HepG2 (cell line): ENCODE measurements at regions not wholly inside any gene's neighbourhood (a gene's known extent, or its start where the extent isn't known, plus 50 kb on each side); places are given as distances from the start of the nearest gene placed in this dataset.
"Not testable (repeated sequence)": the region's sequence is repeated elsewhere in the genome, so short reads cannot be mapped to it uniquely, and the experiment has no call there.

ENCODE experiments used
- ATAC-seq: fragments of 200-7000 bp; cut with Tn5 transposase; 3 replicates; pipeline ENCODE4 v1.9.1; 2020; ENCODE audit warnings: mild to moderate bottlenecking, moderate library complexity
- BruUV-seq: library from RNA; stranded (reverse); fragments of 400-500 nt; replicated peaks from 2 replicates; lab custom pipeline; 2021; lab: Mats Ljungman, UMichigan
- CTCF ChIA-PET: fragments of 300-600 bp; formaldehyde crosslinking; extraction: SDS; loops from one replicate; lab custom pipeline; 2021; ENCODE audit warnings: low total read pairs, inconsistent platforms, low intra/inter-chr PET ratio; lab: Yijun Ruan, JAX
- POLR2A ChIA-PET: fragments of 350-600 bp; sonication (Branson Sonifier 250); formaldehyde crosslinking; loops from one replicate; lab custom pipeline; 2020; ENCODE audit warnings: antibody characterized with exemption, inconsistent platforms; lab: Yijun Ruan, JAX
- DNase-seq: peaks from one replicate; pipeline ENCODE4 v3.0.0-alpha.2; 2015; ENCODE audit warnings: low spot score
- FAIRE-seq: peaks from 3 replicates; lab custom pipeline; 2011; peaks lifted over from hg19 to GRCh38; lab: Jason Lieb, UNC
- H2AFZ ChIP-seq: one replicate; pipeline ENCODE4 v1.6.1; 2011; ENCODE audit warnings: low read length, inconsistent platforms
- H3K27ac ChIP-seq: fragments of 300-600 bp; 3 replicates; pipeline ENCODE4 v1.8.0; 2011; ENCODE audit warnings: mixed run types, mild to moderate bottlenecking, mixed read lengths, low read length, inconsistent platforms; ENCODE audit not compliant: insufficient read depth; ENCODE audit errors: extremely low read length
- H3K27me3 ChIP-seq, 2 experiments: fragments of 200-600 bp in 1 of 2; 2 replicates in 1 of 2; 3 replicates in 1 of 2; pipeline versions ENCODE4 v1.6.0 to v1.8.0; 2011; ENCODE audit warnings: low read length in 2 of 2, mild to moderate bottlenecking in 2 of 2, moderate library complexity in 2 of 2, inconsistent platforms in 1 of 2; ENCODE audit not compliant: insufficient read depth in 2 of 2, control insufficient read depth in 1 of 2
- H3K36me3 ChIP-seq, 2 experiments: fragments of 200-600 bp in 1 of 2; replicated peaks in 1 of 2; 2 replicates in 1 of 2; 3 replicates in 1 of 2; pipeline versions ENCODE4 v1.5.1 to v1.8.0; 2011; ENCODE audit warnings: low read length in 2 of 2, inconsistent platforms in 1 of 2; ENCODE audit not compliant: insufficient read depth in 2 of 2, control insufficient read depth in 1 of 2
- H3K4me1 ChIP-seq: 2 replicates; pipeline ENCODE4 v1.5.1; 2012; ENCODE audit warnings: low read length, inconsistent platforms; ENCODE audit not compliant: insufficient read depth
- H3K4me2 ChIP-seq: 2 replicates; pipeline ENCODE4 v1.6.0; 2011; ENCODE audit warnings: low read depth, low read length, inconsistent platforms
- H3K4me3 ChIP-seq, 3 experiments: fragments of 200-600 bp in 1 of 3; sonication (generic), shearing (Covaris generic) in 1 of 3; replicated peaks in 1 of 3; 2 replicates each; pipeline ENCODE4 v1.5.1; 2011 to 2016; ENCODE audit warnings: low read length in 3 of 3, inconsistent platforms in 2 of 3, low read depth in 2 of 3, mild to moderate bottlenecking in 2 of 3, control low read depth in 1 of 3, mixed read lengths in 1 of 3; ENCODE audit not compliant: insufficient read depth in 1 of 3
- H3K79me2 ChIP-seq: one replicate; pipeline ENCODE4 v1.6.1; 2011; ENCODE audit warnings: low read length, inconsistent platforms; ENCODE audit not compliant: insufficient read depth
- H3K9ac ChIP-seq: 2 replicates; pipeline ENCODE4 v1.6.0; 2011; ENCODE audit warnings: mild to moderate bottlenecking, low read depth, low read length, inconsistent platforms; ENCODE audit not compliant: insufficient read depth
- H3K9me3 ChIP-seq: 2 replicates; pipeline ENCODE4 v1.5.1; 2012; ENCODE audit warnings: mild to moderate bottlenecking, low read length
- H4K20me1 ChIP-seq: 2 replicates; pipeline ENCODE4 v1.6.0; 2011; ENCODE audit warnings: inconsistent platforms, mild to moderate bottlenecking, low read length, moderate library complexity; ENCODE audit not compliant: insufficient read depth
- SIX4 ChIP-seq: sonication (generic); formaldehyde crosslinking; IDR thresholded peaks from 2 replicates; pipeline ENCODE4 v1.4.0; 2020; ENCODE audit warnings: missing genetic modification reagents
- SOX13 ChIP-seq, 3 experiments: fragments of 450-650 bp in 1 of 3; sonication (generic) in 1 of 3; formaldehyde crosslinking in 1 of 3; IDR thresholded peaks in 2 of 3; conservative IDR thresholded peaks in 1 of 3; 2 replicates each; pipeline versions ENCODE4 v1.5.0 to v1.6.1; 2016 to 2020; ENCODE audit warnings: antibody characterized with exemption in 1 of 3, mild to moderate bottlenecking in 1 of 3, missing compliant biosample characterization in 1 of 3, missing genetic modification reagents in 1 of 3, moderate library complexity in 1 of 3
- WGBS: methylation state at CpG from one replicate; pipeline ENCODE4 v1.1.6; 2017; ENCODE audit warnings: low lambda C conversion rate; 5-methylcytosine and 5-hydroxymethylcytosine counted together
- in situ Hi-C: cut with HindIII; loops from 2 replicates; pipeline ENCODE4 v1.10.0; 2017; ENCODE audit warnings: low pct_unique_long_range_greater_than_20kb; ENCODE audit not compliant: extremely low pct_ligation_motif_present
- intact Hi-C: fragments of 100-400 bp; cut with micrococcal nuclease; formaldehyde crosslinking; loops from one replicate; pipeline ENCODE4 v1.10.0; 2022; ENCODE audit not compliant: unreplicated experiment
- TF ChIP-seq, protein P1 (sequence below): sonication (generic); formaldehyde crosslinking; IDR thresholded peaks from 2 replicates; pipeline ENCODE4 v1.5.0; 2020; ENCODE audit warnings: mild to moderate bottlenecking, missing genetic modification reagents
- TF ChIP-seq, protein P2 (sequence below): sonication (generic); formaldehyde crosslinking; IDR thresholded peaks from 2 replicates; pipeline ENCODE4 v1.4.0; 2020; ENCODE audit warnings: missing genetic modification reagents, mild to moderate bottlenecking, borderline replicate concordance

DNA sequence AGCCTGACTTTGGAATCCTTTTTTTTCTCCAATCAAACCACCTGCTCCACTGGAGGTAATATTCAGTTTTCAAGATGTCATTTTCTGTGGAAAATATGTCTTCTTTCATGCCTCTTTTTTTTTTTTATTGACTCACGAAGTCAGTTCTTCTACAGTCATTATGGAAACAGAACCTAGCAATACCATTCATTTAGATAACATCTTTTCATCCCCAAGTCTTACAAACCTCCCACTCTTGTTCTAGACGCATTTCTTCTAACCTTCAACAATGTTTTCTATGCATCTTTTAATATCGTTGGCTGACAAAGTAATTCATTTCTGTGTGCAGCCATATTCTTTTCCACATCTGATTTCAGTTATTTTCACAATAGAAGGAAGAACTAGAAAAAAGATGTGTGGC, 474.3 kb upstream of the CCDC196 start:
- ATAC-seq (no peak), FAIRE-seq (no peak), DNase-seq (no peak)
- Histone ChIP-seq H3K27me3 (no peaks in the 10 kb centered on the region; a peak in 2 of 5 replicates), H3K36me3 (no peaks in the 10 kb centered on the region), H3K4me3 (no peak overlapping the region), H3K4me1 (peaks cover 9% of the 10 kb centered on the region), H3K9me3 (no peaks in the 10 kb centered on the region), H3K27ac (no peak overlapping the region), H2AFZ (no peak overlapping the region), H3K4me2 (no peak overlapping the region), H3K79me2 (no peaks in the 10 kb centered on the region), H4K20me1 (no peaks in the 10 kb centered on the region), H3K9ac (no peak overlapping the region)
- TF ChIP-seq, protein P1, sequence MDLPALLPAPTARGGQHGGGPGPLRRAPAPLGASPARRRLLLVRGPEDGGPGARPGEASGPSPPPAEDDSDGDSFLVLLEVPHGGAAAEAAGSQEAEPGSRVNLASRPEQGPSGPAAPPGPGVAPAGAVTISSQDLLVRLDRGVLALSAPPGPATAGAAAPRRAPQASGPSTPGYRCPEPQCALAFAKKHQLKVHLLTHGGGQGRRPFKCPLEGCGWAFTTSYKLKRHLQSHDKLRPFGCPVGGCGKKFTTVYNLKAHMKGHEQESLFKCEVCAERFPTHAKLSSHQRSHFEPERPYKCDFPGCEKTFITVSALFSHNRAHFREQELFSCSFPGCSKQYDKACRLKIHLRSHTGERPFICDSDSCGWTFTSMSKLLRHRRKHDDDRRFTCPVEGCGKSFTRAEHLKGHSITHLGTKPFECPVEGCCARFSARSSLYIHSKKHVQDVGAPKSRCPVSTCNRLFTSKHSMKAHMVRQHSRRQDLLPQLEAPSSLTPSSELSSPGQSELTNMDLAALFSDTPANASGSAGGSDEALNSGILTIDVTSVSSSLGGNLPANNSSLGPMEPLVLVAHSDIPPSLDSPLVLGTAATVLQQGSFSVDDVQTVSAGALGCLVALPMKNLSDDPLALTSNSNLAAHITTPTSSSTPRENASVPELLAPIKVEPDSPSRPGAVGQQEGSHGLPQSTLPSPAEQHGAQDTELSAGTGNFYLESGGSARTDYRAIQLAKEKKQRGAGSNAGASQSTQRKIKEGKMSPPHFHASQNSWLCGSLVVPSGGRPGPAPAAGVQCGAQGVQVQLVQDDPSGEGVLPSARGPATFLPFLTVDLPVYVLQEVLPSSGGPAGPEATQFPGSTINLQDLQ (CRISPR knock-in tag): no peak
- TF ChIP-seq, protein P2, sequence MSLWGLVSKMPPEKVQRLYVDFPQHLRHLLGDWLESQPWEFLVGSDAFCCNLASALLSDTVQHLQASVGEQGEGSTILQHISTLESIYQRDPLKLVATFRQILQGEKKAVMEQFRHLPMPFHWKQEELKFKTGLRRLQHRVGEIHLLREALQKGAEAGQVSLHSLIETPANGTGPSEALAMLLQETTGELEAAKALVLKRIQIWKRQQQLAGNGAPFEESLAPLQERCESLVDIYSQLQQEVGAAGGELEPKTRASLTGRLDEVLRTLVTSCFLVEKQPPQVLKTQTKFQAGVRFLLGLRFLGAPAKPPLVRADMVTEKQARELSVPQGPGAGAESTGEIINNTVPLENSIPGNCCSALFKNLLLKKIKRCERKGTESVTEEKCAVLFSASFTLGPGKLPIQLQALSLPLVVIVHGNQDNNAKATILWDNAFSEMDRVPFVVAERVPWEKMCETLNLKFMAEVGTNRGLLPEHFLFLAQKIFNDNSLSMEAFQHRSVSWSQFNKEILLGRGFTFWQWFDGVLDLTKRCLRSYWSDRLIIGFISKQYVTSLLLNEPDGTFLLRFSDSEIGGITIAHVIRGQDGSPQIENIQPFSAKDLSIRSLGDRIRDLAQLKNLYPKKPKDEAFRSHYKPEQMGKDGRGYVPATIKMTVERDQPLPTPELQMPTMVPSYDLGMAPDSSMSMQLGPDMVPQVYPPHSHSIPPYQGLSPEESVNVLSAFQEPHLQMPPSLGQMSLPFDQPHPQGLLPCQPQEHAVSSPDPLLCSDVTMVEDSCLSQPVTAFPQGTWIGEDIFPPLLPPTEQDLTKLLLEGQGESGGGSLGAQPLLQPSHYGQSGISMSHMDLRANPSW: no peak
- TF ChIP-seq SIX4 (no peak), SOX13 (IDR thresholded peaks at IDR 0.05) (no peak), SOX13 (CRISPR knock-in tag; conservative IDR thresholded peaks at IDR 0.05 in 1 of 2, IDR thresholded peaks at IDR 0.05 in 1 of 2) (no peak)
- in situ Hi-C loops: no loop called here
- POLR2A ChIA-PET: no interaction called here
- BruUV-seq: no TSS peak
- WGBS: 1% methylated on average over 3 of the region's 3 CpGs
- CTCF ChIA-PET: no interaction called here
- intact Hi-C loops: no loop called here

DNA sequence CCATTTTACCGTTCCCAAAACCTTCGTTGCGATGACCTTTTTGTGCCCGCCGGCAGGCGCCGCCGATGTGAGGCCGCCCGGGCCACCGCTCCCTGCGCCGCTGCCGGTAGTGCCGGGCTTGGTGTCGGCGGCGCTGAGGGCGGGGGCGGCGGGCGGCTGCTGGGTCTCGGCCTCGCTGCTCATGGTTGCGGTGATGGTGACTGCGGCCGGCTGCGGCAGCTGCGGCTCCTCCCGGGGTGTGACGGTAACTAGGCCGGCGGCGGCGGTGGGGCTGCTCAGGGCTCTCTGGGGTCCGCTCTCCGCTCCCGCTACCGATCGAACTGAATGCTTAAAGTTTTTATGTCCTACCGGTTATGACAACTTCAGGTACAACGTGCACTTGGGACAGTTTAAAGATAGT, 472.6 kb upstream of the CCDC196 start:
- POLR2A ChIA-PET, in situ Hi-C loops: not testable (repeated sequence)
- 87% methylated on average over 28 of the region's 42 CpGs for WGBS

More for the DNA sequence above, 472.6 kb upstream of the CCDC196 start:
- H3K79me2 ChIP-seq, H3K27me3 ChIP-seq, FAIRE-seq, intact Hi-C loops, H3K36me3 ChIP-seq, H3K4me2 ChIP-seq, H3K27ac ChIP-seq, ATAC-seq, H3K9me3 ChIP-seq, H3K9ac ChIP-seq, DNase-seq, H2AFZ ChIP-seq, BruUV-seq, CTCF ChIA-PET, H3K4me3 ChIP-seq, H3K4me1 ChIP-seq, H4K20me1 ChIP-seq: not testable (repeated sequence)
